Endothelial cell of umbilical vein (primary cell): ENCODE measurements at regions not wholly inside any gene's neighbourhood (a gene's known extent, or its start where the extent isn't known, plus 50 kb on each side); places are given as distances from the start of the nearest gene placed in this dataset.

ENCODE experiments used
- BruUV-seq: library from RNA; stranded (reverse); fragments of 400-500 nt; replicated peaks from 2 replicates; lab custom pipeline; 2021; lab: Mats Ljungman, UMichigan
- CTCF ChIA-PET: fragments of 300-600, 350-600 bp; sonication (Branson Sonifier 250); formaldehyde crosslinking; loops from one replicate; lab custom pipeline; 2021; ENCODE audit warnings: antibody characterized with exemption, inconsistent platforms; lab: Charles Lee
- POLR2A ChIA-PET: fragments of 300-600, 350-600 bp; sonication (Branson Sonifier 250); formaldehyde crosslinking; loops from one replicate; lab custom pipeline; 2021; ENCODE audit warnings: antibody characterized with exemption, inconsistent platforms; lab: Charles Lee
- DNase-seq: peaks from one replicate; pipeline ENCODE4 v3.0.0-alpha.2; 2011; ENCODE audit warnings: low read depth, low spot score
- FAIRE-seq: peaks from 2 replicates; lab custom pipeline; 2011; peaks lifted over from hg19 to GRCh38; lab: Jason Lieb, UNC
- H2AFZ ChIP-seq: 2 replicates; pipeline ENCODE4 v1.6.0; 2012; ENCODE audit warnings: low read depth, low read length, control low read depth, inconsistent platforms
- H3K27ac ChIP-seq: 2 replicates; pipeline ENCODE4 v1.5.1; 2011; ENCODE audit warnings: low read depth, mild to moderate bottlenecking, control low read depth, low read length, moderate library complexity; ENCODE audit not compliant: insufficient read depth
- H3K27me3 ChIP-seq, 2 experiments: 2 replicates each; pipeline versions ENCODE4 v1.6.0 to v1.6.1; 2011; ENCODE audit warnings: low read length in 2 of 2, mixed read lengths in 1 of 2; ENCODE audit not compliant: control insufficient read depth in 2 of 2, insufficient read depth in 2 of 2
- H3K36me3 ChIP-seq, 2 experiments: 2 replicates in 1 of 2; 3 replicates in 1 of 2; pipeline ENCODE4 v1.5.1; 2011; ENCODE audit warnings: low read length in 2 of 2, mild to moderate bottlenecking in 1 of 2, moderate library complexity in 1 of 2; ENCODE audit not compliant: control insufficient read depth in 2 of 2, insufficient read depth in 2 of 2; ENCODE audit errors: extremely low read depth in 1 of 2
- H3K4me1 ChIP-seq: 3 replicates; pipeline ENCODE4 v1.5.1; 2011; ENCODE audit warnings: mild to moderate bottlenecking, low read length; ENCODE audit not compliant: control insufficient read depth, insufficient read depth; ENCODE audit errors: extremely low read depth
- H3K4me2 ChIP-seq: 2 replicates; pipeline ENCODE4 v1.6.1; 2011; ENCODE audit warnings: low read length, control low read depth, mixed read lengths; ENCODE audit not compliant: insufficient read depth
- H3K4me3 ChIP-seq, 3 experiments: fragments of 200-600 bp in 1 of 3; sonication (generic), shearing (Covaris generic) in 1 of 3; replicated peaks in 1 of 3; 2 replicates each; pipeline ENCODE4 v1.5.1; 2011 to 2016; ENCODE audit warnings: control low read depth in 3 of 3, low read length in 3 of 3, mild to moderate bottlenecking in 2 of 3, inconsistent platforms in 1 of 3, low read depth in 1 of 3, moderate library complexity in 1 of 3; ENCODE audit not compliant: insufficient read depth in 1 of 3
- H3K79me2 ChIP-seq: 2 replicates; pipeline ENCODE4 v1.6.0; 2012; ENCODE audit warnings: low read length, inconsistent platforms; ENCODE audit not compliant: control insufficient read depth, insufficient read depth
- H3K9ac ChIP-seq: replicated peaks from 2 replicates; pipeline ENCODE3; 2011; ENCODE audit warnings: low read length, control low read depth; ENCODE audit not compliant: insufficient read depth; ENCODE audit errors: extremely low read depth
- H3K9me1 ChIP-seq: replicated peaks from 3 replicates; pipeline ENCODE4 v1.6.0; 2011; ENCODE audit warnings: mild to moderate bottlenecking, low read length; ENCODE audit not compliant: control insufficient read depth, insufficient read depth; ENCODE audit errors: extremely low read depth
- H3K9me3 ChIP-seq: replicated peaks from 2 replicates; pipeline ENCODE4 v1.5.1; 2012; ENCODE audit warnings: low read length, inconsistent platforms; ENCODE audit not compliant: control insufficient read depth, insufficient read depth
- H4K20me1 ChIP-seq: replicated peaks from 2 replicates; pipeline ENCODE3; 2011; ENCODE audit warnings: mild to moderate bottlenecking, low read length; ENCODE audit not compliant: control insufficient read depth, insufficient read depth; ENCODE audit errors: extremely low read depth
- EZH2 ChIP-seq: IDR thresholded peaks from 2 replicates; pipeline ENCODE4 v1.6.1; 2012; ENCODE audit warnings: borderline replicate concordance, low read depth, mild to moderate bottlenecking, moderate library complexity, low read length, inconsistent platforms; ENCODE audit not compliant: severe bottlenecking
- FOS ChIP-seq: IDR thresholded peaks from 2 replicates; pipeline ENCODE4 v1.6.1; 2011; ENCODE audit warnings: mild to moderate bottlenecking, low read length, moderate library complexity, borderline replicate concordance; ENCODE audit not compliant: insufficient read depth
- GATA2 ChIP-seq: IDR thresholded peaks from 2 replicates; pipeline ENCODE4 v1.7.0; 2011; ENCODE audit warnings: low read depth, mild to moderate bottlenecking, moderate library complexity, mixed read lengths, low read length; ENCODE audit not compliant: insufficient read length, insufficient read depth
- JUN ChIP-seq: IDR thresholded peaks from 2 replicates; pipeline ENCODE4 v1.6.1; 2011; ENCODE audit warnings: borderline replicate concordance, low read depth; ENCODE audit not compliant: insufficient read length, insufficient read depth
- MYC ChIP-seq: IDR thresholded peaks from one replicate; pipeline ENCODE4 v1.6.1; 2011; ENCODE audit warnings: mild to moderate bottlenecking, low read depth, low read length
- POLR2A ChIP-seq: IDR thresholded peaks from 2 replicates; pipeline ENCODE4 v1.6.1; 2012; ENCODE audit warnings: low read depth, mild to moderate bottlenecking, control low read depth, low read length
- POLR2AphosphoS5 ChIP-seq: IDR thresholded peaks from 2 replicates; pipeline ENCODE4 v1.6.1; 2012; ENCODE audit warnings: low read depth, mild to moderate bottlenecking, control low read depth, low read length, moderate library complexity; ENCODE audit not compliant: insufficient read depth
- dilution Hi-C: fragments of 300-500 bp; cut with MboI; formaldehyde crosslinking; loops from one replicate; pipeline ENCODE4 v1.15.0; 2019; ENCODE audit warnings: low sequenced_read_pairs; ENCODE audit not compliant: extremely low pct_ligation_motif_present
- intact Hi-C: fragments of 100-400 bp; cut with micrococcal nuclease; formaldehyde crosslinking; loops from one replicate; pipeline ENCODE4 v1.10.0; 2022
- TF ChIP-seq, protein P1 (sequence below), 2 donors: IDR thresholded peaks; 1 replicate in 1 of 2; 2 replicates in 1 of 2; pipeline ENCODE4 v1.5.1; 2011; ENCODE audit warnings: low read length in 2 of 2, mild to moderate bottlenecking in 2 of 2, moderate library complexity in 2 of 2, control low read depth in 1 of 2, inconsistent platforms in 1 of 2, low read depth in 1 of 2; ENCODE audit not compliant: insufficient read depth in 1 of 2; ENCODE audit errors: extremely low read depth in 1 of 2
- TF ChIP-seq, protein P2 (sequence below): IDR thresholded peaks from 2 replicates; pipeline ENCODE4 v1.6.1; 2011; ENCODE audit not compliant: insufficient read depth, insufficient read length

DNA sequence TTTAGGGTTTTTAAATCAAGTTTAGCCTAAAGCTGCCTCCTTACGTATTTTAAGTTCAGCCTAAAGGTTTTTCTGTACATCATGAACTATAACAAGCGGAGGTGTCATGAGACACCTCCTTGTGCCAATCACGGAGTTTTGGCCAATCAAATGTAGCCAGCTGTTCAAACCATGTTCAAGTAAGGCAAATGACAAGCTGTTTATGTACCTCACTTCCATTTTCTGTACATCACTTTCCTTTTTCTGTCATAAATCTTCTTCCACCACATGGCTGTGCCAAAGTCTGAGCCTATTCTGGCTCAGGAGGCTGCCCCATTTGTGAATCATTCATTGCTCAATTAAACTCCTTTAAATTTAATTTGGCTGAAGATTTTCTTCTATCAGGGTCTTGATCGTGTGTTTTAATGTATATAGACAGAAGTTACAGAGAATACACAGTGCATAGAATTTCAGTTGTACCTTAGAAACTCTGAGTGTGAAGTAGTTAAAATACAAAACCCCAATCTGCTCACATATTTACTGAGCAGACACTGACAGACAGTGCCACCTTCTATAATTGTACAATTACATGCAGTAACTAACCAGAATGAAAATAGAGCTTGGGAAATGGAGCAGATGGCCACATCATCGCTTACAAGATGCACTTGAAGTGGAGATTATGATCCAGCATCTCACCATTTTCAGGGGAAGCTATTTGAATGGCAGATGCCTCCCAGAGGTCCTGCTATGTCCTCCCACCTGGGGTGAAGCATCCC is 76.9 kb upstream of the LANCL2 start:
- Histone ChIP-seq H3K4me1 (no peaks in the 10 kb centered on the region), H3K9me1 (no peaks in the 10 kb centered on the region), H3K4me2 (no peak overlapping the region), H4K20me1 (no peaks in the 10 kb centered on the region), H3K27ac (no peak overlapping the region), H3K4me3 (no peak overlapping the region), H3K36me3 (no peaks in the 10 kb centered on the region), H3K9me3 (no peaks in the 10 kb centered on the region), H3K79me2 (no peaks in the 10 kb centered on the region), H2AFZ (no peak overlapping the region), H3K27me3 (peaks cover 5 to 20% of the 10 kb centered on the region in 2 experiments), H3K9ac (no peak overlapping the region)
- POLR2A ChIA-PET = no interaction called here
- no TSS peak for BruUV-seq
- intact Hi-C loops (no loop called here), dilution Hi-C loops (no loop called here)
- no peak for TF ChIP-seq POLR2AphosphoS5
- TF ChIP-seq JUN = no peak
- TF ChIP-seq EZH2 = no peak
- no peak for TF ChIP-seq GATA2
- TF ChIP-seq, protein P1, sequence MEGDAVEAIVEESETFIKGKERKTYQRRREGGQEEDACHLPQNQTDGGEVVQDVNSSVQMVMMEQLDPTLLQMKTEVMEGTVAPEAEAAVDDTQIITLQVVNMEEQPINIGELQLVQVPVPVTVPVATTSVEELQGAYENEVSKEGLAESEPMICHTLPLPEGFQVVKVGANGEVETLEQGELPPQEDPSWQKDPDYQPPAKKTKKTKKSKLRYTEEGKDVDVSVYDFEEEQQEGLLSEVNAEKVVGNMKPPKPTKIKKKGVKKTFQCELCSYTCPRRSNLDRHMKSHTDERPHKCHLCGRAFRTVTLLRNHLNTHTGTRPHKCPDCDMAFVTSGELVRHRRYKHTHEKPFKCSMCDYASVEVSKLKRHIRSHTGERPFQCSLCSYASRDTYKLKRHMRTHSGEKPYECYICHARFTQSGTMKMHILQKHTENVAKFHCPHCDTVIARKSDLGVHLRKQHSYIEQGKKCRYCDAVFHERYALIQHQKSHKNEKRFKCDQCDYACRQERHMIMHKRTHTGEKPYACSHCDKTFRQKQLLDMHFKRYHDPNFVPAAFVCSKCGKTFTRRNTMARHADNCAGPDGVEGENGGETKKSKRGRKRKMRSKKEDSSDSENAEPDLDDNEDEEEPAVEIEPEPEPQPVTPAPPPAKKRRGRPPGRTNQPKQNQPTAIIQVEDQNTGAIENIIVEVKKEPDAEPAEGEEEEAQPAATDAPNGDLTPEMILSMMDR (IDR thresholded peaks at IDR 0.05; ENCODE audit: extremely low read depth in 1 of 2, insufficient read depth in 1 of 2, low read depth in 1 of 2, low read length in 2 of 2) = no peak
- no peak for TF ChIP-seq POLR2A
- TF ChIP-seq, protein P2, sequence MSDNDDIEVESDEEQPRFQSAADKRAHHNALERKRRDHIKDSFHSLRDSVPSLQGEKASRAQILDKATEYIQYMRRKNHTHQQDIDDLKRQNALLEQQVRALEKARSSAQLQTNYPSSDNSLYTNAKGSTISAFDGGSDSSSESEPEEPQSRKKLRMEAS = no peak
- TF ChIP-seq MYC = no peak
- no peak for TF ChIP-seq FOS
- CTCF ChIA-PET = interaction anchor here (1.0 to 13.6 kb wide), 7 partner anchors 8 to 135 kb away, joined by 3 to 165 read pairs (median 4); no protein-coding TSS in a partner anchor
- FAIRE-seq = no peak
- no peak for DNase-seq
